ENCODE measurements at regions not wholly inside any gene's neighbourhood (a gene's known extent, or its start where the extent isn't known, plus 50 kb on each side); places are given as distances from the start of the nearest gene placed in this dataset.

- H3K4me3 ChIP-seq (ENCODE audit: low read depth, low read length): no peak overlapping the region
- no peak for DNase-seq (ENCODE audit: low read depth)
Measured at GRCh38 chr10:89875557-89875956, 174.2 kb downstream of the KIF20B start.

DNA sequence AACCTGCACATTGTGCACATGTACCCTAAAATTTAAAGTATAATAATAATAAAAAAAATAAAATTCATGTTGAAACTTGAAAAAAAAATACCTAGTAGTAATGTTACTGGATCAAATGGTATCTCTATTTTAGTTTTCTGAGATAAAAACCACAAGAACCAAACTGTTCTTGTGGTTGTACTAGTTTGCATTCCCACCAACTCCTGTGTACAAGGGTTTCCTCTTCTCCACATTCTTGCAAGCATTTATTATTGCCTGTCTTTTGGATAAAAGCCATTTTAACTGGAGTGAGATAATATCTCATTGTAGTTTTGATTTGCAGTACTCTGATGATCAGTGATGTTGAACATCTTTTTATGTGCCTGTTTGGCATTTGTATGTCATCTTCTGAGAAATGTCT, 177.7 kb downstream of the KIF20B start:
- no peak overlapping the region for H3K4me3 ChIP-seq (ENCODE audit: low read depth, low read length)
- DNase-seq (ENCODE audit: low read depth): no peak

- H3K4me3 ChIP-seq (ENCODE audit: low read depth, low read length): no peak overlapping the region
- no peak for DNase-seq (ENCODE audit: low read depth)
Measured at GRCh38 chr10:89887406-89887805, 186.0 kb downstream of the KIF20B start.

DNA sequence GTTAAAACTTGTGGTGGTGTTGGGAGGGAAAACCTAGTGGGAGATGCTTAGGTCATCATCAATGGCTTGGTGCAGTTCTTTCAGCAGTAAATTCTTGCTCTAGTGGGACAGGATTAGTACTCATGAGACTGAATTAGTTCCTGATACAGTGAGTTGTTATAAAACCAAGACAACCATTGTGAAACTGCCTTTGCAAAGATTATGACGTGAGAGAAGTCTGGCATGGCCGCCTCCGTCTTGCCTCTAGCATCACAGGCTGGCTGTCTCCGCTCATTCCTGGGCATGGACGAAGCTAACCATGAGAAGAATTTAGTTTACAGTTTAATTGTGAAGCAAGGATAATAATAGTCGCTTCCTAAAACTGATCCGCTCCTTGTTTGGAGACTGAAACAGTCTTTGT, 186.4 kb downstream of the KIF20B start:
- H3K4me3 ChIP-seq (ENCODE audit: low read depth, low read length): no peak overlapping the region
- no peak for DNase-seq (ENCODE audit: low read depth)

GRCh38 chr10:89888321-89889070, 187.1 kb downstream of the KIF20B start:
- no peak overlapping the region for H3K4me3 ChIP-seq (ENCODE audit: low read depth, low read length)
- no peak for DNase-seq (ENCODE audit: low read depth)

GRCh38 chr10:89889606-89890005, 188.2 kb downstream of the KIF20B start:
- no peak for DNase-seq (ENCODE audit: low read depth)
- H3K4me3 ChIP-seq (ENCODE audit: low read depth, low read length): no peak overlapping the region

- no peak overlapping the region for H3K4me3 ChIP-seq (ENCODE audit: low read depth, low read length)
- DNase-seq (ENCODE audit: low read depth): no peak
Measured at GRCh38 chr10:89891006-89891535, 189.7 kb downstream of the KIF20B start.

DNA sequence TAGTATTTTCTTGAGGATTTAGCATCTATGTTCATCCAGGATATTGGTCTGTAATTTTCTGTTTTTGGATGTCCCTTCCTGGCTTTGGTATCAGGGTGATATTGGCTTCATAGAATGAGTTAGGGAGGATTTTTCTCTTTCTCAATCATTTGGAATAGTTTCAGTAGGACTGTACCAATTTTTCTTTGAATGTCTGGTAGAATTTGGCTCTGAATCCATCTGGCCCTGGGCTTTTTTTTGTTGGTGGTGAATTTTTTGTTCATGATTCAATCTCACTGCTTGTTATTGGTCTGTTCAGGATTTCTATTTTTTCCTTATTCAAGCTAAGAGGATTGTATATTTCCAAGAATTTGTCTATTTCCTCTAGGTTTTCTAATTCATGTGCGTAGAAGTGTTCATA, 192.7 kb downstream of the KIF20B start:
- H3K4me3 ChIP-seq (ENCODE audit: low read depth, low read length): no peak overlapping the region
- DNase-seq (ENCODE audit: low read depth): no peak

GRCh38 chr10:89900554-89900953, 199.2 kb downstream of the KIF20B start:
- H3K4me3 ChIP-seq (ENCODE audit: low read depth, low read length): no peak overlapping the region
- no peak for DNase-seq (ENCODE audit: low read depth)

DNA sequence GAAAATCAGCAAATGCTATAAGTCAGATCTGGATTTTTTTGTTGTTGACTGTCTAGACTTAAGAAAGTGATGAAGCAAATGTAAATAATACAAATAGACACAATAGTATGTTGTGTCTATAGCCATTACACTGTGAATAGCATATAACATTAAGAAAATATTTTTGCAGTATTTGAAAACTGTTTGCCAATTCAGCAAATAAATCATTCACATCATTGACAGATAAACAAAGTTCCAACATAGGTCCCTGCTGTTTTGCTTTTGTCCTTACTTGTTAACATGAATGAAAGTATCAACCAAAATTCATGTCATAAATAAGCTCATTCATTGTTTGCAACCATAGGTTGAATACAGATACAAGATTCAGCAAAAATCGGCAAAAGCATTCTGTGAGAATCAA, 200.5 kb downstream of the KIF20B start:
- H3K4me3 ChIP-seq (ENCODE audit: low read depth, low read length): no peak overlapping the region
- no peak for DNase-seq (ENCODE audit: low read depth)

GRCh38 chr10:89904755-89905154, 203.4 kb downstream of the KIF20B start:
- no peak for DNase-seq (ENCODE audit: low read depth)

DNA sequence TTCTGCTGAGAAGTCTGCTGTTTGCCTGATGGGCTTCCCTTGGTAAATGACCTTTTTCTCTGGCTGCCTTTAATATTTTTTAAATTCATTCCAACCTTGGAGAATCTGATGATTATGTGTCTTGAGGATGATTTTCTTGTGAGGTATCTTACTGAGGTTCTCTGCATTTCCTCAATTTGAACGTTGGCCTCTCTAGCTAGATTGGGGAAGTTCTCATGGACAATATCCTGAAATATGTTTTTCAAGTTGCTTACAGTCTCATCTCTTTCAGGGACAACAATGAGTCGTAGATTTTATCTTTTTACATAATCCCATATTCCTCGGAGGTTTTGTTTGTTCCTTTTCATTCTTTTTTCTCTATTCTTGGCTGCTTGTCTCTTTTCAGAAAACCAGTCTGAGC, 208.4 kb downstream of the KIF20B start:
- no peak overlapping the region for H3K4me3 ChIP-seq (ENCODE audit: low read depth, low read length)
- DNase-seq (ENCODE audit: low read depth): no peak

More at GRCh38 chr10:89904755-89905154, 203.4 kb downstream of the KIF20B start:
- H3K4me3 ChIP-seq (ENCODE audit: low read depth, low read length): no peak overlapping the region

GRCh38 chr10:89915021-89915420, 213.6 kb downstream of the KIF20B start:
- no peak overlapping the region for H3K4me3 ChIP-seq (ENCODE audit: low read depth, low read length)
- DNase-seq (ENCODE audit: low read depth): no peak

- H3K4me3 ChIP-seq (ENCODE audit: low read depth, low read length): no peak overlapping the region
- no peak for DNase-seq (ENCODE audit: low read depth)
Measured at GRCh38 chr10:89915968-89916367, 214.6 kb downstream of the KIF20B start.

GRCh38 chr10:89916468-89917215, 215.3 kb downstream of the KIF20B start:
- no peak overlapping the region for H3K4me3 ChIP-seq (ENCODE audit: low read depth, low read length)
- DNase-seq (ENCODE audit: low read depth): no peak

- DNase-seq (ENCODE audit: low read depth): no peak
Measured at GRCh38 chr10:89921403-89921802, 220.0 kb downstream of the KIF20B start.

GRCh38 chr10:89923661-89924060, 222.3 kb downstream of the KIF20B start:
- no peak overlapping the region for H3K4me3 ChIP-seq (ENCODE audit: low read depth, low read length)
- DNase-seq (ENCODE audit: low read depth): no peak

More at GRCh38 chr10:89921403-89921802, 220.0 kb downstream of the KIF20B start:
- no peak overlapping the region for H3K4me3 ChIP-seq (ENCODE audit: low read depth, low read length)

- DNase-seq (ENCODE audit: low read depth): no peak
Measured at GRCh38 chr10:89924261-89924660, 222.9 kb downstream of the KIF20B start.

DNA sequence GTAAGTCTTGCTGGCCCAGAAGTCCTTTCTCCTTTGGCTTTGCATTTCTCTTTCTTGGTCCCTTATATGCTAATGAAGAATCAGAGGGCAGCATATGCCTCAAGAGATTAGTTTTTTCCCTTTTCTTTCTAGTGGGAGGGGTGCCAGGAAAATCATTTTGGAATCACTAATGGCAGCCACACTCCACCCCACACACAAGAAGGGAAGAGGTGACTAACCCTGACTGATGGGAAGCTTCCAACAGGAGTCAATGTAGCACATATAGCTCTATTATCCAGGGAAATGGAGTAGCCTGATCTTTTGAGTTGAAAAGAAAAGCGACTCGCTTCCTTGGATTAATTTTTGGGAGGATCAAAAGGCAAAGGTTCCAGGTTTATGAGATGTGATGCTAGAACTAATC, 225.3 kb downstream of the KIF20B start:
- no peak overlapping the region for H3K4me3 ChIP-seq (ENCODE audit: low read depth, low read length)
- no peak for DNase-seq (ENCODE audit: low read depth)

More at GRCh38 chr10:89924261-89924660, 222.9 kb downstream of the KIF20B start:
- no peak overlapping the region for H3K4me3 ChIP-seq (ENCODE audit: low read depth, low read length)

GRCh38 chr10:89929282-89930026, 228.1 kb downstream of the KIF20B start:
- no peak for DNase-seq (ENCODE audit: low read depth)

More at GRCh38 chr10:89929282-89930026, 228.1 kb downstream of the KIF20B start:
- H3K4me3 ChIP-seq (ENCODE audit: low read depth, low read length): no peak overlapping the region

Data from skeletal muscle cell (primary cell).